GM19328 (cell line): ENCODE measurements at regions not wholly inside any gene's neighbourhood (a gene's known extent, or its start where the extent isn't known, plus 50 kb on each side); places are given as distances from the start of the nearest gene placed in this dataset.
"Not testable (repeated sequence)": the region's sequence is repeated elsewhere in the genome, so short reads cannot be mapped to it uniquely, and the experiment has no call there.

Experiments used
- ATAC-seq: cut with Tn5 transposase; IDR thresholded peaks from one replicate; pipeline ENCODE4 v1.9.1; 2021; ENCODE audit warnings: mild to moderate bottlenecking, moderate library complexity; ENCODE audit not compliant: unreplicated experiment

DNA sequence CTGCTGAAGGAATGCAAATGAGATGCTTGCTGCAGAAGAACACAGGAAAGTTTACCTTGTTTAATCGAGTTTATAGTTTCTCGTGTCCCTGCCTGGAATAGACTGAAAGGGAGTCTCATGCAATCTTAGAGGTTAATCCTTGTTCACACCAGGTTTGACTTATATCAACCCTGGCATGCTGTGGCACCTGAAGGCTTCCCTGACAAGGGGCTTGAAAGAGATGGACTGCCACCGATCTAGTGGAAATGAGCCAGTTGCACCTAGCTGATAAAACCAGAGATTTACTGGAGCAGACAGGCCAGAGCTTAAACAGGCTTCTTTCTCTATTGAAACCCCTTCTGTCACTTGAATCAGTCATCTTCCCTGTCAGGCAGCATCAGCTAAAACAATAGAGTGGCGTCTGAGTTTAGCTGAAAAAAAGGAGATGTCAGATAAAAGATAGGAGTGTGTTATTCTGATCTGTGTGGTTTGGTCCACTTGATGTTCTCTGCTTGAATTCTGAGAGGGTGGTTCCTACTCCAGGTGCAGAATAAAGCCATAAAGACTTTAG is 349.7 kb downstream of the RWDD3 start:
- ATAC-seq: no peak

DNA sequence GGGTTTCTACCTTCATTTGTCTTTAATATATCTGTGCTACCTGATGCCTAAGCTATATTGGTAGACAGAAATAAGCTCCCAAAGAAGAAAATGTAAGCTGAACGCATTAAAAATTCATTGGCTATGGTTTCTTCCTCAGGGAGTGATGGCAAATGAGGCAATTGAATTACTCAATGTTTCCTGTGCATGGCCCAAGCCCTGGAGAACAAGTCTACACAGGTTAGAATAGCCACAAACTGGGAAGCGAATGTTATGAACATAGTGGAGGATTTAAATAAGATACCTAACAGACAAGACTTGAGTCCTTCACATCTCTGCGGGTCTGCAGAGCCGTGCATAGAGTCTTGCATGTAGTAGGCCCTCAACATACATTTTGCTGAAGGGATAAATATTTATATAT is 350.3 kb downstream of the RWDD3 start:
- ATAC-seq: no peak

DNA sequence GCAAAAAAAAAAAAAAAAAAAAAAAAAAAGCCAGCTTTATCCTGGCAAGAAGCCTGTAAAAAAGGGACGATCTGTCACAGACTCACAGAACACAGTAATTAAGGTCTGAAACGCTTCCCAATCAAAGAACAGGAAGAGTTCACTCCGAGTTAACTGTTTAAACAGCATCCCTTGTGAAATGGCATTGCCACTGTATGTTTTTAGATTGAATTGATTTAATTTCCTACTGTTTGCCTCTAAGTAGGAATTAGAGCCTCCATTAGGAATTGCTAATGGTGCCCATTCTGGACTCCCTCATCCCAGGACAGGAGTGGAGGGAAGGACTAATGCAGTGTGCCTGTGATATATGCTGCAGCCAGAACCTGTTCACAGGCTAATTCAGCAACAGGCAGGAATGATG is 370.8 kb downstream of the RWDD3 start:
- ATAC-seq: no peak

DNA sequence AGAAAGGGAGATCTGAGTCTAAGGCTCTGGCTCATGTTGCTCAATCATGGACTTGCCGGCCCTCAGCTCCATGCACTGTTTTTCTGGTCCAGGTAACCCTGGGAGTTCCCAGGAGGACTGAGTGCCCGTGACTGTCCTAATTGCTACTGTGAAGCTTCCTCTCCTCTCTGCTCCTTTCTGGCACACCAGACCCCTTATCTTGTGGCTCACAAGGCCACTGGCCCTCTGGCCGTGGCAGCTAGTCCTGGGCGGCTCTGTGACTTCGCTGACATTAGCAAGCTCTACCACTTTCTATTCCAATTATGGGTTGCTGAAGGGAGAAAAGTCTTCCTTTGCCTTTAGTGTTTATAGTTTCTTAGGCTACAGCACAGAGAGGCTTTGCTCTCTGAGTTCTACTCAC is 380.2 kb downstream of the RWDD3 start:
- ATAC-seq: no peak

DNA sequence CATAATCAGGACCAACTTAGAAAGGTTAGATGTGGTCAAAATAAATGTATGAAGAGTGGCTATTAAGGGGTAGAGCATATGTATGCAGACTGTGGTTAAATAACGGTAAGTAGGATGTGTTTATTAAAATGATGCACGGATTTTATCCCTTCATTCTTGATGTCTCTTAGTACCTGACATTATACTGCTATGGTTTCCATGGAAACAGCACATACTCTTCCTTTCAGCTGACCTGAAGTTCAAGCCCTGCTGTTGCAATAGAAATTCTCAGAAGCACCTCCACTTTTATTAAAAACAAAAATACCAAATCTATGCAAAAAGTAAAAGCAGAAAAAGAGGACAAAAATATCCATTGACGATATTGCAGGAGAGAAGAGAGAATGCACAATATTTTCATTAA is 381.4 kb downstream of the RWDD3 start:
- no peak for ATAC-seq

DNA sequence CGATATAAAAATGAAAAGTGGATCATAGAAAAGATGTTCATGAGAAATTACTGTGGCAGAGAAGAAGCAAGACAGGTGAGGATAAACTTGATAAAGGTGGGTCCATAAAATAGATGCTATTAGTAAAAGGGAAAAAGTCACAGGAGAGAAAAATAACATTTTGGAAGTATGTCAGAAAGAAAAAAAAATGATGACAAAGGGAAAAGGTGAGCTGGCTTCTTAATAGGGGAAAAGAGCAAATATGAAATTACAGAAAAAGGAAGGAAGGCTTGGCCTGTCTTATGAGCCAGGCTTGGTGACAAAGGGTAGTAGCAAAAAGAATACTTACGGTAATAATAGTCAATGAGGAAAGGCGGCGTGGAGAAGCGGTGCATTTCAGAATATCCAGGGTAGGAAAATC is 386.1 kb downstream of the RWDD3 start:
- no peak for ATAC-seq

DNA sequence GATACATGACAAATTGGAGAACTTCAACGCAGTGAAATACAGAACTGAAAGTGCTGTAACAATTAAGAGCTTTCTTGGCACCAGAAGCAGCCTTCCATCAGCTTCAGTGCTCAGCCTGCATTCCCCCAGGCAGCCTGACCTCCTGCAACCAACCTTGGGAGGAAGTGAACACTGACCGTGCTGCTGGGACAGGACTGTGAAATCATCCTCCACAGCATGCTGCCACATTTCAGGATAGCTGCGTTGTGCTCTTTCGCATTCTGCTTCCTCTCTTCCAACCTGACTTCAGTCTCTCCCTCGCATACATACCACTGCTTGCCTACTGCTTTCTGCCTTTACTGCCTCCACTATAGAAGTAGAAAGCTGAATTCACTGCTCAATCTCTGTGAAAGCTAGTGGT is 388.6 kb downstream of the RWDD3 start:
- ATAC-seq: no peak

DNA sequence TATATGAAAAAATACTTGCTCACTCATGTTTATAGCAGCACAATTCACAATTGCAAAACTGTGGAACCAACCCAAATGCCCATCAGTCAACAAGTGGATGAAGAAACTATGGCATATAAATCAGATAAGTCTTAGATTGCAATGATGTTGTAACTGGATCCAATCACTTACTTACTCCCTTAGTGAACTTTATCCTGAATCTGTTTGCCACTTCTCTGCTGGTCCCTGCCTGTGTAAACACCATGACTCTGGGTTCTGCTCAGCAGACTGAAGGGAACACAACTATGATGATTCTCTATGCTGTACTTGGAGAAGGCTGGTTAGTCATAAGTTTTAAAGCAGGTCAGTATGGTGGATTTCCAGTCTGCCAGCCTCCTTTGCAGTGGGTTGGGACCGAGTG is 391.2 kb downstream of the RWDD3 start:
- ATAC-seq: no peak

DNA sequence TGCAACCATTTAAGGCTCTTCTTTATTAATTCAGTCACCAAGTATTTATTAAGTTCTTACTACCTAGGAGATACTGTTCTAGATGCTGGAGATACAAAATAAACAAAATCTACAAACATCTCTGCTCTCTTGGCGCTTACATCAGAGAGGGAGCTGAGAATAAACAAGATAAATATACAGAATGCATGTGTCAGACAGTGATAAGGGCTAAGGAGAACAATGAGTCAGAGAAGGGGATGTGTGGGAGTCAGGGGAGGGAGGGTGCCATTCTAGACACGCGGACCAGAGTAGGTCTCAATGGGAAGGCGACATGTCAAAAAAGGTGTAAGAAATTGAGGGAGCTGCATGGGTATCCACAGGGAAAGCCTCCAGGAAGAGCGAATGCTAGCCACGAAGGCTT is 393.2 kb downstream of the RWDD3 start:
- ATAC-seq: no peak

DNA sequence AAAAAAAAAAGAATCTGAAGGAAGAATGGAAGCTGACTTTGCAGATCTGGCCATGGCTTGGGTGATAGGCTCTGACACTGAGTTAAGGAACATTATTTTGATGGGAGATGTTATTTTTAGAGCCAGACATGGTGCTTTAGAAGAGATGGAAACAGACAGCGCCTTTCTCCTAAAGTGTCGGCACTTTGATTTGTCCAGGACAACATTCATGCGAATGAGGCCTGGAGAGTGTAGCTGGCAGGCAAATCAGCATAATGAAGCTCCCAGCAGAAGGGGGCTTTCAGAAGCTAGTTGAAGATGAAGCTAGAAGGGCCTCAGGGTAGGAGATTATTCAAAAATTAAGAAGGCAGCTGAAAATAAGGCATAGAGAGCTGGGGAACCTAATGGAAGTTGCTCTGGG is 397.7 kb downstream of the RWDD3 start:
- no peak for ATAC-seq

DNA sequence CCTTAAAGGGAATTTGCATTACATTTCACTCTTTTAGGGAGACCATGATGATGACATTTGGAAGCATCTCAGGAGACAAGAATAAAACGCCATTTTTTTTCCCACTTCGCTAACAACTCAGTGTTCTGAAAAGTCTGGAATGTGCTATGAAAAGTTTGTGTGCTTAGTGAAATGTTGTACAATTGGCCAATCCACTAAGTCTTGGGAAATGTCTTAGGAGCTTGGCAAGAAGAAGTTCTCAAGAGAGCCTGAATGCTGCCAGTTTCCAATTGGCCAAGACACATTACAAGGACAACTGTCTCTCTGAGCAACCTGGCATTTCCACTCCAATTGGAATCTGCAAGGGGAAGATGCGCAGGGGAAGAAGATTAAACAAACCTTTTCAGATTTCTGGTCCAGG is 401.8 kb downstream of the RWDD3 start:
- ATAC-seq: no peak

DNA sequence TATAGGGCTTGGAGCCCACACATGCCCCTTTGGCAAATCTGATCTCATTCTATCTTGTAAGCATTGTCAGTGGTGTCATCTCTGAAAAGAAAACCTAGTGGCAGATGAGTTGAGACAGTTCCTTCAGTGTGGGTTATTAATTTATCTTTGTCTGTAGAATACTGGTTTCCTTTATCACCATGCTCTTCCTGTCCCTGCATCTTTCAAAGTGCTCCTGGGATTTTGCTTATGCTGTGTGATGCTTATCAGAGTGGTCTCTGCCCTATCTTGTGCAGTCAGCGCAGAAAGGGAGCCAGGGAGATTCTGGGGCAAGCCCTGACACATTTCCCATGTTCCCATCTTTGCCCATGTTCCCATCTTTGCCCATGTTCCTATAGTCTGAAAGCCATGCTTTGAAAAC is 402.9 kb downstream of the RWDD3 start:
- no peak for ATAC-seq

DNA sequence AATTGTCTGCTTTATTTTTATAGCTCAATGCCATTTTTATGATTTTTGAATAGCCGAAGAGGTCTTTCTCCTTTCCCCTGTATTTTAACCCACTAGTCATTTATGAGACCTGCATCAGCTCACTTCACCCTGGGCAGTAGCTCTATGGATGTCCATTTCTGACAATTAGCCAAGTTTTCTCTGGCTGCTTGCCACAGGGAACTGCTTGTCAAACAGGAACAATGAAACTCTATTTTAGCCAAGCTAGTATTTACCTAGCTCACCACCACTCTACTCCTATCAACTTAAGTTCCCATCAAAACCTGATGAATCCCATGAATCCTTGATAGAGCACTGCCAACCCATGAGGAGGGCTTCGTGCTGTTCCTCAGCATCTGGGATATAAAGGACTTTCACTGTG is 406.7 kb downstream of the RWDD3 start:
- ATAC-seq: no peak

DNA sequence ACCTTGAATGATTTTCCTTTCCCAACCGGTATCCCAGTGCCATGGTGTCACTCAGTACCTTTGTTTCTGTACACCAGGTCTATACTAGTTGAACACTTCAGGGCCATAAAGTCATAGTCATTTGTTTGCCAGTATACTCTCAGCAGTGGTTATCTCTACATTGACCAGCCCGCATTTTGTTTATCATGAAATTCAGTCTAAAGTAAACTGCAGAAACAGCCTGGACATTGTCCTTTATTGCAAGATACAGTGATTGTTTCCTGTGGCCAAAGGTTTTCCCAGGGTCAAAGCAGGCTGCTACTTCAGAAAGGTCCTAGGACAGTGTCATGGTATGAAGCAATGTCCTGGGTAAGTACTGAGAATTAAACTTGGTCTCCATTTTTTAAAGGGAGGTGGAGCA is 407.4 kb downstream of the RWDD3 start:
- ATAC-seq: no peak

DNA sequence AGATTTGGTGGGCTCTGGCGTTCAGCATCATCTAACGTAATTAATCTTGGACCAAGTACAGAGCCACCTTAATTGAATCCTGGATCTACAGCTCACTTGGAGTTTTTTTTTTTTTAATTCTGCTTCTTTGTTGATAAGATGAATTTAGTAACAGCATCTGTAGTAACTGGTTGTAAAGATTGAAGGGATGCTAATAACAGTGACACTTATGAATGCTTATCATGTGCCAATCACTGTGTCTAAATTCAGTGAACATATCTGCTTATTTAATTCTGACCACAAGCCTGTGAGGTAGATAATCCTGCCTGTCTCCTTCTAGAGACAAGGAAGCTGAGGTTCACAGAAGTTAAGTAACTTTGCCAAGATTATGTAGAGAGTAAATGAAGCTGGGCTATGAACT is 408.0 kb downstream of the RWDD3 start:
- no peak for ATAC-seq

DNA sequence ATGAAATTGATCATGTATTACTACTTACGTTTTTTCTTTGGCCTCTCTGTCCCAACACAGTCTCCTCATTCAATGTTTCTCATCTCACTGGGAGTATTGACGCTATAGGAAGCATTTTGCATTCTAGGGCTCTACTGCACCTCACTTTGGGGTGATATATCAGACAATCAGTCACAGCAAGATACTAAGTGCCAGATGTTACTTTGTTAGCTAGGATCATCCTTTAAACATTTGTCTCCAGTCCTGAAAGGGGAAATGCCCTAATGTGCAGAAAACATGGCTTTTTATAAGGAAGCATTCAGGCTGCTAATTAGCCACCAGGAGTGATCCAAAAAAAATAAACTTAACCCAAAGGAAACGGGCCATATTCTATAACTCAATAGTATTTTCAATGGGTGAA is 409.1 kb downstream of the RWDD3 start:
- ATAC-seq: no peak

DNA sequence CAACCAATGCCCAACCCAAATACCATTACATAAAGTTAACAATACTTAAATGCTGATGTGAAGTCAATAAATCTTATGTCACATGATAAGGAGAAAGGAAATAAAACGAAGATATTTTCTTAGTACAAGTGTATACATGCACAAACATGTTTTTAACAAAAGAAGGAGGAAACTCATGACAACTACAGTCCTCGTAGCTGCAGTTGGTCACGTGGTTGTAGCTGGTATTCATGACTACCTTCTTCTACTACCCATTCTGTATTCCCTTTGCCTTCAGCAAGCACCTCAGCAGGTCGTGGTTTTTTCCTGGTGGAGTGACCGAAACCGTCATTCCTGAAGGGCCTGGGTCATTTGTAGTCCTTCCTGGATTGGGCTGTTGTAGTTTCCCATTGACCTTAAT is 411.1 kb downstream of the RWDD3 start:
- not testable (repeated sequence) for ATAC-seq

DNA sequence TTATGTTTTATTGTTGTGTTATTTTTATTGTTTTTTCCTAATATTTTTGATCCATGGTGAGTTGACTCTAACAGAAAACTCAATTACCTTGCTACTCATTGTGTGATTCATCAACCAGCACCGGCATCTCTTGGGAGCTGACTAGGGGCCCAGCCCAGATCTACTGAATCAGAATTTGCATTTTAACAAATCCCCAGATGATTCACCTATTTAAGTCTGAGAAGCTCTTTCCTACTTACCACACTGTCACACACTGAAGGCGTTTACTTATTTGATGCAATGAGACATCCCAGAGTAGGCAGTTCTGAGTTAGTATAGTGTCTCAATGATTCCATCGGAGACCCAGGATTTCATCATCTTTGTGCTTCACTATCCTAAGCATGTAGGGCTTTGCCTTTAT is 416.6 kb downstream of the RWDD3 start:
- ATAC-seq: no peak

DNA sequence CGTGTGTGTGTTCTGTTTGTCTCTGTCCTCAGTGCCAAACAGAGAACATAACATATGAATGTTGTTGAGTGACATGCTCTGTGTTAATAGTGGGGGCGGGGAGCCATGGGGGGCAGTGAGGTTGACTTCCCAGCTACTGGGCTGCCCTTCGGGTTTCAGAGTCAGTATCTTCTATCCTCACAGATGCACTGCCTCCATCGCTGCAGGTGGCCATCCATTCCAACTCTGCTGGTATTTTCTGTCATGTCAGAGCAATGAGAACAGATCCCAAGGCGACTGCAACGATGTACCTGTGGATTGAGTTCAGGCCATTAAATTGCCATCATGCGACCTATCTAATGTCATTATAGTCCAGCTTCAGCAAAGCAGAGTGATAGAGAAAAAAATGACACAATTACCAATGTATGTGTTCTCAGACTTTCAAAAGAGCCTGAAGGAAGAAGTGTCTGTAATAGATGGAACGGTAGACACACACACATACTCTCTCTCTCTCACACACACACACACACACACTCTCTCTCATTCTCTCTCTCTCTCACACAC is 418.5 kb downstream of the RWDD3 start:
- ATAC-seq: no peak

DNA sequence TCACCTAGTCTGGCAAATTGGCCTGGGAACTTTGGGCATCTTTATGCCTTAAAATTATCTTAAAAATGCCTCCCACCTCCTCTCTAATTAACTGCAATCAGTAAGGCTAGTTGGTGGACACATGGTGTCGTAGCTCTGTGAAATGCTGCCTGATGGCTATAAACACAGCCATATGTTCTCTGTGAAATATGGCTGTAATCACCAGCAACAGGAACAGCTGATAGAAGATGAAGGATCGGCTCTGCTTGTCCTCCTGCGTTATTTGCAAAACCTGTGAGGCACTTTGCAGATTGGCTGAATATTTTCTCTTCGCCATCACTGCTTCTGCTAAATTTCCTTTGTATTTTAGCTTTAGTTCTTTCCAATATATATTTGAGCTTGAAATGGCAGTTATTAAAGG is 419.6 kb downstream of the RWDD3 start:
- no peak for ATAC-seq

DNA sequence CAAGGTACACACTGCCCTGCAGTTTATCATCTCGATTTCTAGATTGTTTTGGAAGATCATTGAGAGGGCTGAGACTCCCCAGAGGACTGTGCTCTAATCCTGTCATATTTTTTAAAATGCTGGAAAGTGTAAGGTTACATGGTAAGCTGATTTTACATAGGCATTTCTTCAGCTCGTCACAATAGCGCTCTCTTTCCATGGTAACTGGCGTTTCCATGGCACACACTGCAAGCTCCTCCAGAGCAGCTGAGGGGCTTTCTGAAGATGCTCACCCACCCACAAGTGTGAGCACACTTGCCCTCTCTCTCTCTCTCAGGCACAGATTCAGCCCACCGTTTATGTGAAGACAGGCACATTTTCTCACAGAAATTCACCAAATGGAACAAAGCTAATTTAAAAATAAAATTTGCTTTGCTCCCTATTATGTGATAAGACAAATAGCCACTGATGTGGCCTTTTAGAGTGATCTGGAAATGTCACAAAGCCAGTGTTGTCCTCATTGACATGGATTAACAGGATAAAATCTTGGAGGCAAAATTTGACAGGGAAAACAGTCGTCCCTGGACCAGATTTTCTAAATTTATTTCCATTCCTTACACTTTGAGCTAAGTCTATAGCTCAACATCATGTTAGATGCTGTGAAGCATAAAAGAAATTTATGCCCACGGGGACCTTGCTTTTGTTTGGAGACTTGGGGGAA is 421.5 kb downstream of the RWDD3 start:
- ATAC-seq: no peak

DNA sequence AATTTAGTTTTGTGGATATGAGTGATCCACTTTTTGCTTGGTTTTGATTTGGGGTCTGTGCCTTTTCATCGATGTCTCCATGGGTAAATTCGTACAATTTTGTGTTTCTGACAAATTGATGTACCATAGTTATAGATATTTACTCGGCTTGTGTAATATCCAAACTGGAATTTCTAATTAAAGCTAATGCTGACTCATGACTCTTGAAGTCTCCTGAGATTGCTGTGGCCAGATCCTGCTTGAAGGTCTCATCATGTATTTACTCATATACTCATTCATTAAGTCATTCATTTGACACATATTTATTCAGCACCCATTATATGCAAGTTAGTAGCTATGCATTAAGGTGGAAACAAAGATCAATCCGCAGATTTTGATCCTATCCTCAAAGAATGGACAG is 423.2 kb downstream of the RWDD3 start:
- ATAC-seq: no peak

DNA sequence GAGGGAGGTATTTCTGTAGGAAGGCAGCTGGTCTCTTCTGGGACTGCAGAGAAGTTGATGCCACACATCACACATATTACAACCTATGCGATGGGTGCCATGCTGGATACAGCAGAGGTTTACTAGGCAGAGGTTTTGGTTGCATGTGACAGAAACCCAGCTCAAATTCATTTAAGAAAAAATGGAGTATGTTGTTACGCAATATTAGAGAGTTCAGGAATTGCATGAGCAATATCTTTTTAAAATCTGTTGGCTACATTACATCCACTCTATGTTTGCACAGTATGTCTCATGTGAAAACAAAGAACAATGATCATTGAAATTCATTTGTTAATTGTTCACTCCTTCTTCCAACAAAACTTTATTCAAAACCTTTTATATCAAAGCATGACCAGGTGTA is 425.2 kb downstream of the RWDD3 start:
- no peak for ATAC-seq
